Activated B cell treated with CpG ODN at 0.5 μM for 24 hours (primary cell): ENCODE measurements at regions not wholly inside any gene's neighbourhood (a gene's known extent, or its start where the extent isn't known, plus 50 kb on each side); places are given as distances from the start of the nearest gene placed in this dataset.

Experiments
- ATAC-seq: fragments of 200-7000 bp; cut with Tn5 transposase; one replicate; pipeline ENCODE4 v1.10.0; 2021; ENCODE audit warnings: low read depth, mild to moderate bottlenecking, moderate library complexity
- CTCF ChIA-PET: fragments of 350-600 bp; sonication (Branson Sonifier 250); formaldehyde crosslinking; loops from one replicate; lab custom pipeline; 2021; ENCODE audit warnings: antibody characterized with exemption; lab: Charles Lee
- POLR2A ChIA-PET: fragments of 350-600 bp; sonication (Branson Sonifier 250); formaldehyde crosslinking; loops from one replicate; lab custom pipeline; 2021; ENCODE audit warnings: antibody characterized with exemption; lab: Charles Lee
- DNase-seq: peaks from one replicate; pipeline ENCODE4 v3.0.0; 2022
- H3K27ac Mint-ChIP-seq: one replicate; pipeline ENCODE4 v1.8.0; 2020; ENCODE audit warnings: mixed read lengths
- H3K27me3 Mint-ChIP-seq: one replicate; pipeline ENCODE4 v1.8.0; 2021; ENCODE audit warnings: mixed read lengths
- H3K36me3 Mint-ChIP-seq: one replicate; pipeline ENCODE4 v1.8.0; 2021; ENCODE audit warnings: low read depth, mixed read lengths
- H3K4me1 Mint-ChIP-seq: one replicate; pipeline ENCODE4 v1.8.0; 2021; ENCODE audit warnings: mixed read lengths
- H3K4me3 Mint-ChIP-seq: one replicate; pipeline ENCODE4 v1.8.0; 2020; ENCODE audit warnings: mild to moderate bottlenecking, mixed read lengths
- H3K9me3 Mint-ChIP-seq: one replicate; pipeline ENCODE4 v1.8.0; 2020; ENCODE audit warnings: mixed read lengths
- intact Hi-C: fragments of 100-400 bp; cut with micrococcal nuclease; formaldehyde crosslinking; loops from one replicate; pipeline ENCODE4 v1.15.1; 2024
- TF ChIP-seq, protein P1 (sequence below): fragments of 200-600 bp; IDR thresholded peaks from one replicate; pipeline ENCODE4 v1.8.0; 2022; ENCODE audit warnings: antibody characterized with exemption, mild to moderate bottlenecking

DNA sequence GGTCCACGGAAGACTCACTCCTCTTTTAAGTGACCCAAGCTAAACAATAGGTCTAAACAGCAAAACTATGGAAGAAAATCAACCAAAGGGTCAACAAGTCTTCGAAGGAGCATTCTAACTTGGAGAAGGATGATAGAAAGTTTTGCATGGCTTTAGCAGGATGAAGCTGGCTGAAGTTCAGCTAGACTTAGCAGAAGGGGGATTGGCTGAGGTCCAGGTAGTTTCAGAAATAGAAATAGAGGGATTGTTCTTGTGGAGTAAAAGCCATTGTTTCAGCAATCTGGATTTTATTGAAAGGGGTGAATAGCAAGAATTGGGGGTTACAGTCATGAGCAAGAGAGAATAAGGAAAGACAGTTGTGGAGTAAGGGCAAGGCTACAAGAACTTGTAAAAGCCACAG, 84.7 kb upstream of the TSPAN8 start:
- ChIA-PET POLR2A (no interaction called here), CTCF (no interaction called here)
- Mint-ChIP-seq H3K4me3 (no peak overlapping the region), H3K36me3 (no peaks in the 10 kb centered on the region), H3K27ac (no peak overlapping the region), H3K9me3 (no peaks in the 10 kb centered on the region), H3K4me1 (no peaks in the 10 kb centered on the region), H3K27me3 (no peaks in the 10 kb centered on the region)
- no peak for DNase-seq
- TF ChIP-seq, protein P1, sequence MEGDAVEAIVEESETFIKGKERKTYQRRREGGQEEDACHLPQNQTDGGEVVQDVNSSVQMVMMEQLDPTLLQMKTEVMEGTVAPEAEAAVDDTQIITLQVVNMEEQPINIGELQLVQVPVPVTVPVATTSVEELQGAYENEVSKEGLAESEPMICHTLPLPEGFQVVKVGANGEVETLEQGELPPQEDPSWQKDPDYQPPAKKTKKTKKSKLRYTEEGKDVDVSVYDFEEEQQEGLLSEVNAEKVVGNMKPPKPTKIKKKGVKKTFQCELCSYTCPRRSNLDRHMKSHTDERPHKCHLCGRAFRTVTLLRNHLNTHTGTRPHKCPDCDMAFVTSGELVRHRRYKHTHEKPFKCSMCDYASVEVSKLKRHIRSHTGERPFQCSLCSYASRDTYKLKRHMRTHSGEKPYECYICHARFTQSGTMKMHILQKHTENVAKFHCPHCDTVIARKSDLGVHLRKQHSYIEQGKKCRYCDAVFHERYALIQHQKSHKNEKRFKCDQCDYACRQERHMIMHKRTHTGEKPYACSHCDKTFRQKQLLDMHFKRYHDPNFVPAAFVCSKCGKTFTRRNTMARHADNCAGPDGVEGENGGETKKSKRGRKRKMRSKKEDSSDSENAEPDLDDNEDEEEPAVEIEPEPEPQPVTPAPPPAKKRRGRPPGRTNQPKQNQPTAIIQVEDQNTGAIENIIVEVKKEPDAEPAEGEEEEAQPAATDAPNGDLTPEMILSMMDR: no peak
- intact Hi-C loops: no loop called here
- no peak for ATAC-seq

DNA sequence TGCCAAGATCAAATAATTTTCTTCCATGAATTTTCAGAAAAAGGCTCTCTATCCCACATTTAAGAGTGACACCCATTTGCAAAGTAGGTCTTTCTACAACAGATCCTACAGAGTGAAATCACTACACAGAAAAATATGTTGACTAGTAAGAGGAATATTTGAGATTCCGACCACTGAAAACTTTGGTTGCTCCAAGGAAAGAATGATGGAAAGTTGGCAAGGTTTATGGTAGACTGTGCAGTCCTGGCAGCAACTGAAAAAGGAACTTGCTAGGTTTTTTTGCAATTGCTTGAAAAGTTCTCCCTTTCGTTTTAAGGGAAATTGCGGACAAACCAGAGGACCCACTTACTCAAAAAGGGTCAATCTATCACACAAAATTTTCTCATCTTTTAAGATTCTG, 83.1 kb upstream of the TSPAN8 start:
- intact Hi-C loops: no loop called here
- H3K36me3 Mint-ChIP-seq: no peaks in the 10 kb centered on the region
- DNase-seq: no peak
- H3K9me3 Mint-ChIP-seq: no peaks in the 10 kb centered on the region
- no peak for ATAC-seq
- H3K4me3 Mint-ChIP-seq: no peak overlapping the region
- H3K4me1 Mint-ChIP-seq: no peaks in the 10 kb centered on the region
- ChIA-PET POLR2A (no interaction called here), CTCF (no interaction called here)
- H3K27ac Mint-ChIP-seq: no peak overlapping the region
- TF ChIP-seq, protein P1: no peak
- no peaks in the 10 kb centered on the region for H3K27me3 Mint-ChIP-seq

DNA sequence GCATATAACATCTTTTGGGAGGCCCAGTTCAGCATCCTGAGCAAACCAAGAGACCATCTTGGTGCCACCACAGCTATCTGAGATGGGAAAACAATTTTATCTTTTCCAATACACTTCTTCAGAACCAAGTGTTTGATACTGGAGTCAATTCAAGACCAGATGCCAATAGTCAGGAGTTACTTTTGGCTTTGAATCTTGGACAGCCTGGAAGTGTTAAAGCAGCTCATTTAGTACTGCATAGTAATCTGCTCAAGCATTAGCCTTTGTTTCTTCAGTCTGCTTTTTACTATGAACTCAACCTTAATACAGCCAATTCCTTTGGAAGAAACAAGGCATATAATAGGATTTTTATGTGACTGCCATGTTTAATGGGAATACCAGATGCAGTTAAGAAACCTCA, 81.9 kb upstream of the TSPAN8 start:
- TF ChIP-seq, protein P1: no peak
- Mint-ChIP-seq H3K9me3 (no peaks in the 10 kb centered on the region), H3K36me3 (no peaks in the 10 kb centered on the region), H3K27me3 (no peaks in the 10 kb centered on the region), H3K4me3 (no peak overlapping the region), H3K4me1 (no peaks in the 10 kb centered on the region), H3K27ac (no peak overlapping the region)
- POLR2A ChIA-PET: no interaction called here
- intact Hi-C loops: no loop called here
- ATAC-seq (no peak), DNase-seq (no peak)
- CTCF ChIA-PET: no interaction called here

DNA sequence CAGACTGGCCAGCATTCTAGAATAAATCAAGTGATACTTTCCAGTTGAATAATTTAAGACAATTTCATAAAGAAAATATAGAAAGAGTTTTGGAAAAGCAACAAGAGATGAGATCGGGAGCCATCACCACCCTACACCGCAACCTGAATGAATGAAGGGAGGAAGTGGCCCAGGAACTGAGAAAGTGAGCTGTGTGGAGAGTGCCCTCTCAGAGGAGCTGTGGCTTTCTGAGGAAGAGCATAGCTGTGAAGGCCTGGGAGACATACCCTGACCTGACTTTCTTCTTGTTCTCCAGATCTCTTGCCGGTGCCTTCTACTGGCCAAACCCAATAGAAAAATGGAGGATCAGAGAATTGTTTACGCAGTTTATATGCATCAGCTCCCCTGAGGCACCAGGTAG, 79.3 kb upstream of the TSPAN8 start:
- ATAC-seq (no peak), DNase-seq (no peak)
- no peaks in the 10 kb centered on the region for H3K4me1 Mint-ChIP-seq
- H3K27me3 Mint-ChIP-seq: no peaks in the 10 kb centered on the region
- intact Hi-C loops: no loop called here
- POLR2A ChIA-PET: no interaction called here
- H3K27ac Mint-ChIP-seq: no peak overlapping the region
- CTCF ChIA-PET: no interaction called here
- TF ChIP-seq, protein P1: no peak
- no peaks in the 10 kb centered on the region for H3K9me3 Mint-ChIP-seq
- H3K4me3 Mint-ChIP-seq: no peak overlapping the region
- no peaks in the 10 kb centered on the region for H3K36me3 Mint-ChIP-seq

DNA sequence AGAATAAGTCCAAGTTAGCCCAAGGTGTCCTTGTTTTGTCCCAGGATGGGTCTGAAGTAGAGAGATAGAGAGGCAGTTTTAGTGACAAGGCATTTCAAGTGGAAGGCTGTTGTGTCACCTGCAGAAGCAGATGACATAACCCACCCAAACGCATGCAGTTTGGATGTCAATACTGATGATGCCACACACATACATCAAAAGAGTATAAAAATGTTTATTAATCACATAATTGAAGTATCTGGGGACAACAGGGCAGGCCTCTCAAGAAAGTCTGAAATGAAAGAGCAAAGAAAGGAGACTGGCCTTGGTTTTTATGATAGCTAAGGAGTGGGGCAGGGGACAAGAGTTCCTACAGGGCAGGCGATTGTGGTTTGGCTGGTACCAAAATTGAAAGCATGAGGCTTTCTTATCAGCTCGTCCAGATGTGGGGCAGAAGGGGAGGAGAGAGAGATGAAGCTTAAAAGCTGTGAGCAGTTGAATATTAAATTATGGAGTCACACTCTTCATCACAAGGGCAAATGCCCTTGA, 78.4 kb upstream of the TSPAN8 start:
- DNase-seq (no peak), ATAC-seq (no peak)
- intact Hi-C loops: no loop called here
- Mint-ChIP-seq H3K36me3 (no peaks in the 10 kb centered on the region), H3K9me3 (no peaks in the 10 kb centered on the region), H3K27ac (no peak overlapping the region), H3K4me3 (no peak overlapping the region), H3K27me3 (no peaks in the 10 kb centered on the region), H3K4me1 (no peaks in the 10 kb centered on the region)
- ChIA-PET POLR2A (no interaction called here), CTCF (no interaction called here)
- TF ChIP-seq, protein P1: no peak
